Loucy (cell line): ENCODE measurements at regions not wholly inside any gene's neighbourhood (a gene's known extent, or its start where the extent isn't known, plus 50 kb on each side); places are given as distances from the start of the nearest gene placed in this dataset.

Experiments used
- H2AFZ ChIP-seq: fragments of 200-600 bp; sonication (generic); 2 replicates; pipeline ENCODE4 v1.6.0; 2016; ENCODE audit warnings: antibody characterized with exemption, mild to moderate bottlenecking, low read length, moderate library complexity
- H3F3A ChIP-seq: fragments of 200-600 bp; 2 replicates; pipeline ENCODE4 v1.6.0; 2016; ENCODE audit warnings: antibody characterized with exemption, low read depth, mild to moderate bottlenecking
- H3K27me3 ChIP-seq: fragments of 200-600 bp; sonication (generic); 2 replicates; pipeline ENCODE4 v1.6.1; 2014; ENCODE audit warnings: low read length, mild to moderate bottlenecking; ENCODE audit not compliant: insufficient read depth, poor library complexity, severe bottlenecking
- H3K36me3 ChIP-seq: fragments of 200-600 bp; sonication (generic); 2 replicates; pipeline ENCODE4 v1.6.1; 2016; ENCODE audit warnings: low read length; ENCODE audit not compliant: insufficient read depth
- H3K4me1 ChIP-seq: fragments of 200-600 bp; sonication (generic); 2 replicates; pipeline ENCODE4 v1.5.1; 2014; ENCODE audit warnings: low read length, mild to moderate bottlenecking; ENCODE audit not compliant: insufficient read depth, poor library complexity, severe bottlenecking
- H3K4me2 ChIP-seq: fragments of 200-600 bp; sonication (generic); 2 replicates; pipeline ENCODE4 v1.6.0; 2014; ENCODE audit warnings: antibody characterized with exemption, low read length, low read depth, mild to moderate bottlenecking; ENCODE audit not compliant: poor library complexity, severe bottlenecking
- H3K4me3 ChIP-seq: fragments of 200-600 bp; sonication (generic); 2 replicates; pipeline ENCODE4 v1.5.1; 2014; ENCODE audit warnings: low read length, mild to moderate bottlenecking, mixed read lengths; ENCODE audit not compliant: poor library complexity, severe bottlenecking
- H3K79me2 ChIP-seq: fragments of 200-600 bp; sonication (generic); 2 replicates; pipeline ENCODE4 v1.6.1; 2014; ENCODE audit warnings: low read length; ENCODE audit not compliant: insufficient read depth
- H3K9ac ChIP-seq: fragments of 200-600 bp; sonication (generic); 2 replicates; pipeline ENCODE4 v1.6.0; 2014; ENCODE audit warnings: mild to moderate bottlenecking, low read depth, low read length, moderate library complexity; ENCODE audit not compliant: poor library complexity, severe bottlenecking
- H3K9me2 ChIP-seq: fragments of 200-600 bp; sonication (generic); replicated peaks from 2 replicates; pipeline ENCODE4 v1.6.1; 2016; ENCODE audit warnings: low read depth, low read length, mixed read lengths
- H3K9me3 ChIP-seq: fragments of 200-600 bp; sonication (generic); 2 replicates; pipeline ENCODE4 v1.6.1; 2014; ENCODE audit warnings: mild to moderate bottlenecking, antibody characterized with exemption, low read length, low read depth; ENCODE audit not compliant: insufficient read depth
- H4K20me1 ChIP-seq: fragments of 200-600 bp; sonication (generic); 2 replicates; pipeline ENCODE4 v1.6.0; 2014; ENCODE audit warnings: antibody characterized with exemption, low read length, mild to moderate bottlenecking; ENCODE audit not compliant: insufficient read depth, poor library complexity, severe bottlenecking
- EZH2phosphoT487 ChIP-seq: fragments of 200-600 bp; IDR thresholded peaks from 2 replicates; pipeline ENCODE4 v1.6.1; 2018; ENCODE audit warnings: antibody characterized with exemption, mild to moderate bottlenecking, moderate library complexity, borderline replicate concordance
- TF ChIP-seq, protein P1 (sequence below): fragments of 200-600 bp; sonication (generic); conservative IDR thresholded peaks from 2 replicates; pipeline ENCODE4 v1.5.1; 2014; ENCODE audit warnings: mild to moderate bottlenecking, antibody characterized with exemption, low read length

DNA sequence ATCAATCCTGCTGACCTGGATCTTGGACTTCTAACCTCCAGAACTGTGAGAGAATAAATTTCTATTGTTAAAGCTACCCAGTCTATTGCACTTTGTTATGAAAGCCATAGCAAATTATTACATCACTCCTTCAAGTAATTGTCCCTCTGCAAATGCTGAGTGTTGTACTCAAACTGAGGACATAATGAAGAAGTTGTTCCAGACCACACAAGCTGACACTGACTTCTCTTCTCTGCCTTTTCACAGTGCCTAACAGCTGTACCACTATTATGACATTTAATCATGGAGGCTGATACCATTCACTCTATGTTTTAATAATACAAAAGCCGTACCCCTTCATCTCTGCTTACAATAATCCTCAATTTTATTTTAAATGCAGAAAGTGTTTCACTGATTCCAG lies 424.1 kb upstream of the PIK3C3 start:
- Histone ChIP-seq H3K79me2 (no peaks in the 10 kb centered on the region), H3K4me2 (no peak overlapping the region), H2AFZ (no peak overlapping the region), H3K9me3 (no peaks in the 10 kb centered on the region), H3K36me3 (no peaks in the 10 kb centered on the region), H4K20me1 (no peaks in the 10 kb centered on the region), H3K27me3 (no peaks in the 10 kb centered on the region), H3K4me3 (no peak overlapping the region), H3F3A (no peaks in the 10 kb centered on the region), H3K9me2 (no peaks in the 10 kb centered on the region), H3K4me1 (no peaks in the 10 kb centered on the region), H3K9ac (no peak overlapping the region)
- TF ChIP-seq EZH2phosphoT487 = no peak
- TF ChIP-seq, protein P1, sequence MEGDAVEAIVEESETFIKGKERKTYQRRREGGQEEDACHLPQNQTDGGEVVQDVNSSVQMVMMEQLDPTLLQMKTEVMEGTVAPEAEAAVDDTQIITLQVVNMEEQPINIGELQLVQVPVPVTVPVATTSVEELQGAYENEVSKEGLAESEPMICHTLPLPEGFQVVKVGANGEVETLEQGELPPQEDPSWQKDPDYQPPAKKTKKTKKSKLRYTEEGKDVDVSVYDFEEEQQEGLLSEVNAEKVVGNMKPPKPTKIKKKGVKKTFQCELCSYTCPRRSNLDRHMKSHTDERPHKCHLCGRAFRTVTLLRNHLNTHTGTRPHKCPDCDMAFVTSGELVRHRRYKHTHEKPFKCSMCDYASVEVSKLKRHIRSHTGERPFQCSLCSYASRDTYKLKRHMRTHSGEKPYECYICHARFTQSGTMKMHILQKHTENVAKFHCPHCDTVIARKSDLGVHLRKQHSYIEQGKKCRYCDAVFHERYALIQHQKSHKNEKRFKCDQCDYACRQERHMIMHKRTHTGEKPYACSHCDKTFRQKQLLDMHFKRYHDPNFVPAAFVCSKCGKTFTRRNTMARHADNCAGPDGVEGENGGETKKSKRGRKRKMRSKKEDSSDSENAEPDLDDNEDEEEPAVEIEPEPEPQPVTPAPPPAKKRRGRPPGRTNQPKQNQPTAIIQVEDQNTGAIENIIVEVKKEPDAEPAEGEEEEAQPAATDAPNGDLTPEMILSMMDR = no peak

- TF ChIP-seq, protein P1 = no peak
- no peak for TF ChIP-seq EZH2phosphoT487
- Histone ChIP-seq H2AFZ (no peak overlapping the region), H3K4me1 (no peaks in the 10 kb centered on the region), H3K79me2 (no peaks in the 10 kb centered on the region), H3K9ac (no peak overlapping the region), H3K4me2 (no peak overlapping the region), H3K9me3 (no peaks in the 10 kb centered on the region), H4K20me1 (no peaks in the 10 kb centered on the region), H3K27me3 (no peaks in the 10 kb centered on the region), H3K4me3 (no peak overlapping the region), H3K36me3 (no peaks in the 10 kb centered on the region), H3K9me2 (no peaks in the 10 kb centered on the region), H3F3A (no peaks in the 10 kb centered on the region)
These were observed 425.9 kb upstream of the PIK3C3 start for GRCh38 chr18:41529093-41529492.

DNA sequence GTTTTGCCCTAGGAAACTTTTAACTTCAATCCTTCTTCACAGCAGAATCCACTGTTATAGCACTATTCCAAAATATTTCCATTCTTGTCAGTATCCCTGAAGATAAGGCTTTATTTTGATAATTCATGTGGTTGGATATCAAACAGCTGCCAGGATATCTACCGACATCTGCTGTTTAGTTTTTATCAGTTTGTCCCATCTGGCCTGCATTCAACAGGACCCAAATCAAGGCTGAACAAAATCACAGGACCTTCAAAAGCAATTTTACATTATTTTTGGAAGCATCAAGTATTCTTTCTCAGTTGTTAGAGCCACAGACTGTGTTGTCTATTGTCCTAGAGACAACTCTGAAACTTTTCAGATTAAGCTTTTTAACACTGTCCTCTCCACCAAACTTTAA lies 429.0 kb upstream of the PIK3C3 start:
- Histone ChIP-seq H2AFZ (no peak overlapping the region), H3K36me3 (no peaks in the 10 kb centered on the region), H3K9ac (no peak overlapping the region), H3K79me2 (no peaks in the 10 kb centered on the region), H3K4me2 (no peak overlapping the region), H3K4me3 (no peak overlapping the region), H3K9me2 (no peaks in the 10 kb centered on the region), H3K4me1 (no peaks in the 10 kb centered on the region), H3K27me3 (no peaks in the 10 kb centered on the region), H4K20me1 (no peaks in the 10 kb centered on the region), H3F3A (no peaks in the 10 kb centered on the region), H3K9me3 (no peaks in the 10 kb centered on the region)
- no peak for TF ChIP-seq EZH2phosphoT487
- TF ChIP-seq, protein P1 = no peak
